Esophagus squamous epithelium (tissue), 4 donors: ENCODE measurements at regions not wholly inside any gene's neighbourhood (a gene's known extent, or its start where the extent isn't known, plus 50 kb on each side); places are given as distances from the start of the nearest gene placed in this dataset.

Experiments used
- CTCF ChIP-seq, 6 experiments: fragments of 450-650 bp in 4 of 6; fragments of 200-600 bp in 2 of 6; sonication (generic) in 2 of 6; IDR thresholded peaks; one replicate each; pipeline ENCODE4 v1.5.1; 2016 to 2019; ENCODE audit warnings: antibody characterized with exemption in 6 of 6, mild to moderate bottlenecking in 4 of 6, moderate library complexity in 4 of 6
- POLR2A ChIP-seq, 4 donors: fragments of 450-650 bp; IDR thresholded peaks; one replicate each; pipeline ENCODE4 v1.6.1; 2017; ENCODE audit warnings: antibody characterized with exemption in 4 of 4, mild to moderate bottlenecking in 4 of 4, moderate library complexity in 3 of 4

GRCh38 chr2:20512061-20512605 is 65.3 kb downstream of the RHOB start:
- TF ChIP-seq CTCF (IDR thresholded peaks at IDR 0.05) (no peak), POLR2A (IDR thresholded peaks at IDR 0.05) (no peak)
